Neural progenitor cell (in vitro differentiated cells): ENCODE measurements at regions not wholly inside any gene's neighbourhood (a gene's known extent, or its start where the extent isn't known, plus 50 kb on each side); places are given as distances from the start of the nearest gene placed in this dataset.

Source experiments
- EZH2phosphoT487 ChIP-seq: fragments of 200-600 bp; sonication (generic); IDR thresholded peaks from 2 replicates; pipeline ENCODE4 v1.6.1; 2017; ENCODE audit warnings: antibody characterized with exemption
- TF ChIP-seq, protein P1 (sequence below): fragments of 200-600 bp; sonication (generic); IDR thresholded peaks from 2 replicates; pipeline ENCODE4 v1.5.1; 2017; ENCODE audit warnings: antibody characterized with exemption, mild to moderate bottlenecking

DNA sequence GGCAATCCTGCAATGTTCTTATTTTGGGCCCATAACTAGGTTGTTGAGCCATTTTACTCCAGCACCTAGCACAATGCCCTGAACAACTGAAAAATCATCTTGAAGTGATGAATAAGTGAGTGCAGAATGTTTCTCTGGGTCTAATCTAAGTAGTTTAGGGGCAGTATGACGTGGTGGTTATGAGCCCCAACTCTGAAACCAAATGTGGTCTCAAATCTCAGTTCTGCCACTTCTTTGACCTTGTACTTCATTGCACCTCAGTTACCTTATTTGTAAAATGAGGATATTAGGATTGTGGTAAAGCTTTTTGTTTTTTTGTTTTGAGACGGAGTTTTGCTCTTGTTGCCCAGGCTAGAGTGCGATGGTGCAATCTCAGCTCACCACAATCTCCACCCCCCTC is 80.9 kb upstream of the SNX2 start:
- TF ChIP-seq, protein P1, sequence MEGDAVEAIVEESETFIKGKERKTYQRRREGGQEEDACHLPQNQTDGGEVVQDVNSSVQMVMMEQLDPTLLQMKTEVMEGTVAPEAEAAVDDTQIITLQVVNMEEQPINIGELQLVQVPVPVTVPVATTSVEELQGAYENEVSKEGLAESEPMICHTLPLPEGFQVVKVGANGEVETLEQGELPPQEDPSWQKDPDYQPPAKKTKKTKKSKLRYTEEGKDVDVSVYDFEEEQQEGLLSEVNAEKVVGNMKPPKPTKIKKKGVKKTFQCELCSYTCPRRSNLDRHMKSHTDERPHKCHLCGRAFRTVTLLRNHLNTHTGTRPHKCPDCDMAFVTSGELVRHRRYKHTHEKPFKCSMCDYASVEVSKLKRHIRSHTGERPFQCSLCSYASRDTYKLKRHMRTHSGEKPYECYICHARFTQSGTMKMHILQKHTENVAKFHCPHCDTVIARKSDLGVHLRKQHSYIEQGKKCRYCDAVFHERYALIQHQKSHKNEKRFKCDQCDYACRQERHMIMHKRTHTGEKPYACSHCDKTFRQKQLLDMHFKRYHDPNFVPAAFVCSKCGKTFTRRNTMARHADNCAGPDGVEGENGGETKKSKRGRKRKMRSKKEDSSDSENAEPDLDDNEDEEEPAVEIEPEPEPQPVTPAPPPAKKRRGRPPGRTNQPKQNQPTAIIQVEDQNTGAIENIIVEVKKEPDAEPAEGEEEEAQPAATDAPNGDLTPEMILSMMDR: no peak
- TF ChIP-seq EZH2phosphoT487: no peak
